ENCODE measurements at regions not wholly inside any gene's neighbourhood (a gene's known extent, or its start where the extent isn't known, plus 50 kb on each side); places are given as distances from the start of the nearest gene placed in this dataset.

- TF ChIP-seq CTCF (IDR thresholded peaks at IDR 0.05; ENCODE audit: poor library complexity, severe bottlenecking) = no peak
- Histone ChIP-seq H3K9me3 (ENCODE audit: severe bottlenecking) (no peaks in the 10 kb centered on the region), H3K27me3 (ENCODE audit: insufficient read depth, poor library complexity, severe bottlenecking) (no peaks in the 10 kb centered on the region), H3K27ac (ENCODE audit: poor library complexity, severe bottlenecking) (no peak overlapping the region), H3K4me1 (ENCODE audit: insufficient read depth, poor library complexity, severe bottlenecking) (no peaks in the 10 kb centered on the region), H3K36me3 (ENCODE audit: low read depth) (no peaks in the 10 kb centered on the region), H3K4me3 (ENCODE audit: severe bottlenecking) (no peak overlapping the region)
- ATAC-seq (ENCODE audit: low read depth) (no peak), DNase-seq (ENCODE audit: low spot score) (no peak)
Observed at GRCh38 chr15:93882141-93882540, 349.2 kb upstream of the MCTP2 start.

GRCh38 chr15:93881310-93881709, 350.1 kb upstream of the MCTP2 start:
- no peak for ATAC-seq (ENCODE audit: low read depth)
- no peak for TF ChIP-seq CTCF (IDR thresholded peaks at IDR 0.05; ENCODE audit: poor library complexity, severe bottlenecking)
- DNase-seq (ENCODE audit: low spot score) = no peak
- no peaks in the 10 kb centered on the region for H3K36me3 ChIP-seq (ENCODE audit: low read depth)
- no peaks in the 10 kb centered on the region for H3K4me1 ChIP-seq (ENCODE audit: insufficient read depth, poor library complexity, severe bottlenecking)
- H3K27ac ChIP-seq (ENCODE audit: poor library complexity, severe bottlenecking) = no peak overlapping the region
- H3K4me3 ChIP-seq (ENCODE audit: severe bottlenecking) = no peak overlapping the region
- H3K9me3 ChIP-seq (ENCODE audit: severe bottlenecking) = no peaks in the 10 kb centered on the region
- no peaks in the 10 kb centered on the region for H3K27me3 ChIP-seq (ENCODE audit: insufficient read depth, poor library complexity, severe bottlenecking)

GRCh38 chr15:93880358-93880757, 351.0 kb upstream of the MCTP2 start:
- Histone ChIP-seq H3K27me3 (ENCODE audit: insufficient read depth, poor library complexity, severe bottlenecking) (no peaks in the 10 kb centered on the region), H3K4me1 (ENCODE audit: insufficient read depth, poor library complexity, severe bottlenecking) (no peaks in the 10 kb centered on the region), H3K36me3 (ENCODE audit: low read depth) (no peaks in the 10 kb centered on the region), H3K4me3 (ENCODE audit: severe bottlenecking) (no peak overlapping the region), H3K27ac (ENCODE audit: poor library complexity, severe bottlenecking) (no peak overlapping the region), H3K9me3 (ENCODE audit: severe bottlenecking) (no peaks in the 10 kb centered on the region)
- DNase-seq (ENCODE audit: low spot score) = no peak
- ATAC-seq (ENCODE audit: low read depth) = no peak
- no peak for TF ChIP-seq CTCF (IDR thresholded peaks at IDR 0.05; ENCODE audit: poor library complexity, severe bottlenecking)

GRCh38 chr15:93870583-93870982, 360.8 kb upstream of the MCTP2 start:
- no peaks in the 10 kb centered on the region for H3K4me1 ChIP-seq (ENCODE audit: insufficient read depth, poor library complexity, severe bottlenecking)
- H3K27ac ChIP-seq (ENCODE audit: poor library complexity, severe bottlenecking) = no peak overlapping the region
- ATAC-seq (ENCODE audit: low read depth) (no peak), DNase-seq (ENCODE audit: low spot score) (no peak)
- peaks cover 8% of the 10 kb centered on the region for H3K27me3 ChIP-seq (ENCODE audit: insufficient read depth, poor library complexity, severe bottlenecking)
- no peaks in the 10 kb centered on the region for H3K9me3 ChIP-seq (ENCODE audit: severe bottlenecking)
- no peak for TF ChIP-seq CTCF (IDR thresholded peaks at IDR 0.05; ENCODE audit: poor library complexity, severe bottlenecking)
- no peak overlapping the region for H3K4me3 ChIP-seq (ENCODE audit: severe bottlenecking)
- H3K36me3 ChIP-seq (ENCODE audit: low read depth) = no peaks in the 10 kb centered on the region

GRCh38 chr15:93866948-93867347, 364.4 kb upstream of the MCTP2 start:
- H3K36me3 ChIP-seq (ENCODE audit: low read depth) = no peaks in the 10 kb centered on the region
- no peaks in the 10 kb centered on the region for H3K9me3 ChIP-seq (ENCODE audit: severe bottlenecking)
- TF ChIP-seq CTCF (IDR thresholded peaks at IDR 0.05; ENCODE audit: poor library complexity, severe bottlenecking) = no peak
- no peak for ATAC-seq (ENCODE audit: low read depth)
- no peak for DNase-seq (ENCODE audit: low spot score)
- H3K27ac ChIP-seq (ENCODE audit: poor library complexity, severe bottlenecking) = no peak overlapping the region
- H3K27me3 ChIP-seq (ENCODE audit: insufficient read depth, poor library complexity, severe bottlenecking) = peaks cover 8% of the 10 kb centered on the region
- no peak overlapping the region for H3K4me3 ChIP-seq (ENCODE audit: severe bottlenecking)
- no peaks in the 10 kb centered on the region for H3K4me1 ChIP-seq (ENCODE audit: insufficient read depth, poor library complexity, severe bottlenecking)

All from RWPE2 (cell line).